ENCODE measurements at regions not wholly inside any gene's neighbourhood (a gene's known extent, or its start where the extent isn't known, plus 50 kb on each side); places are given as distances from the start of the nearest gene placed in this dataset.

DNA sequence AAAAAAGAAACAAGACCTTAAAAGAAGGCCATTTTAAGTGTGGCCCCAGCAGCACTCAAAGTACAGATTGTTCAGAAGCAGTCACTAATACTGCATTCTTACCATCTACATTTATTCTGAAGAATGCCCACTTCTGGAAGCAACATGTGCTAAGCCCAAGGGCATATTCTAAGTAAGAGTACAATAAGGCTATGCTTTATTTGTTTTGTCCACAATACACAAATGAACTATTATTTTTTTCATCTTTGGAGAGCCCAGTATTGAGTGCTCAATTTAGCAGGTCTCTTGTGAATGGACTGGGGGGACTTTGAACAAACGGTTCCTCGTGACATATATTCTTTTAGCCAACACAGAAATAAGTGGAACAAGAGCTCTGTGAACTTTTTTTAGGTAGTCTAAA, 191.4 kb upstream of the CHORDC1 start:
- no peak for ATAC-seq (ENCODE audit: low FRiP score in 2 of 2)

DNA sequence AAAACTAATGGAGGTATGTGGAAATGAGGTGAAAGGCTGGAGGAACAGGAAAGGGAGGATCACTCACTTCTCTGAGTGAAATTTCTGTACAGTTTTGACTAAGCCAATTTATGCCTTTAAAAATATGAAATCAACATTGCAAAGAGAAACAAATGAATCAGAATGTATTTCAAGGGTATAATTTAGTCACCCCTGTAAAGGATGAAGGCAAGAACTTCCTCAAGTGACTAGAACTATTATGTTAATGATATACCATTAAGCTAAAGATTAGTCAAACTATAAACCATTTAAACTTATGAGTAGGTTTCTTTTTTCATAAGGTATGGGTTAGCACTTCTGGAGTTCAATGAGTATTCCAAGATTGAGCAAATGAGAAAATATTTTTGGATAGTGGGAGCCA, 184.5 kb upstream of the CHORDC1 start:
- H3K27me3 ChIP-seq = no peaks in the 10 kb centered on the region
- no peaks in the 10 kb centered on the region for H3K4me1 ChIP-seq
- no peak overlapping the region for H3K4me3 ChIP-seq
- ATAC-seq (ENCODE audit: low FRiP score in 2 of 2) (no peak), DNase-seq (no peak)
- no peaks in the 10 kb centered on the region for H3K9me3 ChIP-seq
- H3K27ac ChIP-seq = no peak overlapping the region
- no peaks in the 10 kb centered on the region for H3K36me3 ChIP-seq
- no peak for TF ChIP-seq POLR2A (IDR thresholded peaks at IDR 0.05)
- no peak for TF ChIP-seq POLR2AphosphoS5 (IDR thresholded peaks at IDR 0.05)
- TF ChIP-seq EP300 (IDR thresholded peaks at IDR 0.05) = no peak
- TF ChIP-seq, protein P1, sequence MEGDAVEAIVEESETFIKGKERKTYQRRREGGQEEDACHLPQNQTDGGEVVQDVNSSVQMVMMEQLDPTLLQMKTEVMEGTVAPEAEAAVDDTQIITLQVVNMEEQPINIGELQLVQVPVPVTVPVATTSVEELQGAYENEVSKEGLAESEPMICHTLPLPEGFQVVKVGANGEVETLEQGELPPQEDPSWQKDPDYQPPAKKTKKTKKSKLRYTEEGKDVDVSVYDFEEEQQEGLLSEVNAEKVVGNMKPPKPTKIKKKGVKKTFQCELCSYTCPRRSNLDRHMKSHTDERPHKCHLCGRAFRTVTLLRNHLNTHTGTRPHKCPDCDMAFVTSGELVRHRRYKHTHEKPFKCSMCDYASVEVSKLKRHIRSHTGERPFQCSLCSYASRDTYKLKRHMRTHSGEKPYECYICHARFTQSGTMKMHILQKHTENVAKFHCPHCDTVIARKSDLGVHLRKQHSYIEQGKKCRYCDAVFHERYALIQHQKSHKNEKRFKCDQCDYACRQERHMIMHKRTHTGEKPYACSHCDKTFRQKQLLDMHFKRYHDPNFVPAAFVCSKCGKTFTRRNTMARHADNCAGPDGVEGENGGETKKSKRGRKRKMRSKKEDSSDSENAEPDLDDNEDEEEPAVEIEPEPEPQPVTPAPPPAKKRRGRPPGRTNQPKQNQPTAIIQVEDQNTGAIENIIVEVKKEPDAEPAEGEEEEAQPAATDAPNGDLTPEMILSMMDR (IDR thresholded peaks at IDR 0.05) = no peak

More for the DNA sequence above, 191.4 kb upstream of the CHORDC1 start:
- H3K27ac ChIP-seq = no peak overlapping the region
- H3K36me3 ChIP-seq = no peaks in the 10 kb centered on the region
- H3K27me3 ChIP-seq = no peaks in the 10 kb centered on the region
- H3K9me3 ChIP-seq = no peaks in the 10 kb centered on the region
- DNase-seq = no peak
- no peaks in the 10 kb centered on the region for H3K4me1 ChIP-seq
- H3K4me3 ChIP-seq = no peak overlapping the region
- WGBS, 2 donors = 74 to 83% methylated on average over 2 of the region's 2 CpGs
- TF ChIP-seq POLR2AphosphoS5 (IDR thresholded peaks at IDR 0.05) = no peak
- TF ChIP-seq, protein P1 (IDR thresholded peaks at IDR 0.05) = no peak
- TF ChIP-seq EP300 (IDR thresholded peaks at IDR 0.05) = no peak
- TF ChIP-seq POLR2A (IDR thresholded peaks at IDR 0.05) = no peak

DNA sequence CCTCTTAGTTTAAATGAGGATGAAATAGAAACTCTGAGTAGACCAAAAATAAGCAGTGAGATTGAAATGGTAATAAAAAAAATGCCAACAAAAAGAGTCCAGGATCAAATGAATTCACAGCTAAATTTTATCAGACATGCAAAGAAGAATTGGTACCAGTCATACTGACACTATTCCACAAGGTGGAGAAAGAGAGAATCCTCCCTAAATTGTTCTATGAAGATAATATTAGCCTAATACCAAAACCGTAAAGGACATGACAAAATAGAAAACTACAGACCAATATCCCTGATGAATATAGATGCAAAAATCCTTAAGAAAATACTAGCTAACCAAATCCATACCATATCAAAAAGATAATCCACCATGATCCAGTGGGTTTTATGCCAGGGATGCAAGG, 169.8 kb upstream of the CHORDC1 start:
- no peaks in the 10 kb centered on the region for H3K27me3 ChIP-seq
- no peaks in the 10 kb centered on the region for H3K36me3 ChIP-seq
- H3K4me1 ChIP-seq = no peaks in the 10 kb centered on the region
- WGBS, 2 donors = 94% methylated on average over 1 of the region's 1 CpG
- TF ChIP-seq POLR2AphosphoS5 (IDR thresholded peaks at IDR 0.05) (no peak), POLR2A (IDR thresholded peaks at IDR 0.05) (no peak), EP300 (IDR thresholded peaks at IDR 0.05) (no peak)
- TF ChIP-seq, protein P1 (IDR thresholded peaks at IDR 0.05) = no peak
- no peaks in the 10 kb centered on the region for H3K9me3 ChIP-seq
- no peak for ATAC-seq (ENCODE audit: low FRiP score in 2 of 2)
- H3K4me3 ChIP-seq = no peak overlapping the region
- DNase-seq = no peak
- H3K27ac ChIP-seq = no peak overlapping the region

DNA sequence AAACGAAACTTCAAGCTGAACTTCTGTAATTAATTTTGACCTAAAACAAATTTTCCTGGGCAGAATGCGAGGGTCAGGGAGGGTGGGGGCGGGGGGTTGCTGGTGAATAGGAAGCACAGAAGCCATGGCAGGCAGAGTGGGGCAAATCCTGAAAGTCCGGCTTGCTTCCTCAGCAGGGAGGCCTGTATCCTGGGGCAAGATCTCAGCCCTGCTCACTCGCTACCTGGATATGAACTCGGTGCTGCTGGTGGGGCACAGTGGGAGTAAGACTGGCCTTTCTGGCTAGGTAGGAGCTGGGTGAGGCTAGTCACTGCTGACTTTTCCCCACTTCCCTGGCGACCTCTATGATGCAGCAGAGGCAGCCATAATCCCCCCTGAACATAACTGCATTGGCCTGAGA, 168.9 kb upstream of the CHORDC1 start:
- H3K27me3 ChIP-seq = no peaks in the 10 kb centered on the region
- H3K4me1 ChIP-seq = no peaks in the 10 kb centered on the region
- H3K4me3 ChIP-seq = no peak overlapping the region
- no peak overlapping the region for H3K27ac ChIP-seq
- 84 to 85% methylated on average over 7 of the region's 7 CpGs for WGBS, 2 donors
- no peaks in the 10 kb centered on the region for H3K9me3 ChIP-seq
- TF ChIP-seq, protein P1 (IDR thresholded peaks at IDR 0.05) = no peak
- TF ChIP-seq EP300 (IDR thresholded peaks at IDR 0.05) (no peak), POLR2A (IDR thresholded peaks at IDR 0.05) (no peak), POLR2AphosphoS5 (IDR thresholded peaks at IDR 0.05) (no peak)
- ATAC-seq (ENCODE audit: low FRiP score in 2 of 2) (no peak), DNase-seq (no peak)
- no peaks in the 10 kb centered on the region for H3K36me3 ChIP-seq

DNA sequence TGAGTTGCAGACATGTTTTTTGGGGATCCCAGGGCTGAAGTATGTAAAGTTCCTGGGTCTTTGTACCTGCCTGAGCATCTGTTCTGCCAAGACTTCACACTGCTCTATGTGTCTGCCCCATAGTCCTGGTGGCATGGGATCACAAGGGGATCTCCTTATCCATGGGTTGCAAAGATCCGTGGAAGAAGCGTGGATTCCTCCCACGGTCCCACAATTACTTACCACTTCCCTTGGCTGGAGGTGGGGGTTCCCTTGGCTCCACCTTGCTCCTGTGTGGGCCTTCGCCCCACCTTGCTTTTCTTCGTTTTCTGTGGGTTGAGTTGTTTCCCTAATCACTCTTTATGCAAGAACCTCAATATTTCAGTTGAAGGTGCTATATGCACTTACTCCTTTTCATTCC, 157.4 kb upstream of the CHORDC1 start:
- Histone ChIP-seq H3K4me3 (no peak overlapping the region), H3K4me1 (no peaks in the 10 kb centered on the region), H3K27ac (no peak overlapping the region), H3K27me3 (no peaks in the 10 kb centered on the region), H3K9me3 (no peaks in the 10 kb centered on the region), H3K36me3 (no peaks in the 10 kb centered on the region)
- no peak for ATAC-seq (ENCODE audit: low FRiP score in 2 of 2)
- TF ChIP-seq, protein P1 (IDR thresholded peaks at IDR 0.05) = no peak
- TF ChIP-seq EP300 (IDR thresholded peaks at IDR 0.05) = no peak
- 93 to 94% methylated on average over 5 of the region's 5 CpGs for WGBS, 2 donors
- no peak for DNase-seq
